Esophagus (tissue), 2 donors: ENCODE measurements at regions not wholly inside any gene's neighbourhood (a gene's known extent, or its start where the extent isn't known, plus 50 kb on each side); places are given as distances from the start of the nearest gene placed in this dataset.

ENCODE experiments used
- H3K27ac ChIP-seq, 2 donors: one replicate each; pipeline ENCODE4 v1.5.1; 2013; ENCODE audit warnings: low read depth in 2 of 2, mild to moderate bottlenecking in 2 of 2, inconsistent platforms in 1 of 2, low read length in 1 of 2, moderate library complexity in 1 of 2
- H3K27me3 ChIP-seq, 2 donors: one replicate each; pipeline ENCODE4 v1.6.1; 2013; ENCODE audit warnings: low read length in 2 of 2, control low read depth in 1 of 2, mild to moderate bottlenecking in 1 of 2; ENCODE audit not compliant: insufficient read depth in 2 of 2, control insufficient read depth in 1 of 2
- H3K36me3 ChIP-seq, 2 donors: one replicate each; pipeline ENCODE4 v1.6.1; 2013; ENCODE audit warnings: low read length in 1 of 2; ENCODE audit not compliant: control insufficient read depth in 2 of 2, insufficient read depth in 2 of 2
- H3K4me1 ChIP-seq, 2 donors: one replicate each; pipeline ENCODE4 v1.6.1; 2013; ENCODE audit warnings: low read length in 1 of 2; ENCODE audit not compliant: control insufficient read depth in 2 of 2, insufficient read depth in 2 of 2
- H3K4me3 ChIP-seq, 2 donors: one replicate each; pipeline ENCODE4 v1.5.1; 2013; ENCODE audit warnings: low read length in 2 of 2, mild to moderate bottlenecking in 2 of 2, low read depth in 1 of 2, moderate library complexity in 1 of 2
- H3K9me3 ChIP-seq, 2 donors: one replicate each; pipeline ENCODE4 v1.6.1; 2013; ENCODE audit warnings: mild to moderate bottlenecking in 2 of 2, low read depth in 1 of 2, low read length in 1 of 2, moderate library complexity in 1 of 2; ENCODE audit not compliant: control insufficient read depth in 2 of 2, insufficient read depth in 1 of 2
- WGBS, 2 donors: extraction: QIAGEN DNeasy Blood & Tissue Kit; methylation state at CpG; one replicate each; pipeline ENCODE4 v1.1.7; 2013; 5-methylcytosine and 5-hydroxymethylcytosine counted together
- donor health status: healthy with polysubstance abuse.
- donor health status: Bipolar disorder and iron deficiency.

GRCh38 chr1:63230722-63231121 lies 91.6 kb upstream of the FOXD3 start:
- WGBS, 2 donors = 88 to 89% methylated on average over 3 of the region's 3 CpGs
- Histone ChIP-seq H3K27me3 (no peaks in the 10 kb centered on the region), H3K4me1 (no peaks in the 10 kb centered on the region), H3K9me3 (no peaks in the 10 kb centered on the region), H3K4me3 (no peak overlapping the region), H3K36me3 (no peaks in the 10 kb centered on the region), H3K27ac (no peak overlapping the region)

- H3K9me3 ChIP-seq = no peaks in the 10 kb centered on the region
- no peak overlapping the region for H3K27ac ChIP-seq
- H3K4me3 ChIP-seq = no peak overlapping the region
- no peaks in the 10 kb centered on the region for H3K4me1 ChIP-seq
- H3K27me3 ChIP-seq = no peaks in the 10 kb centered on the region
- H3K36me3 ChIP-seq = no peaks in the 10 kb centered on the region
- 69 to 73% methylated on average over 1 of the region's 1 CpG for WGBS, 2 donors
These were observed 83.6 kb upstream of the FOXD3 start for GRCh38 chr1:63238721-63239120.

GRCh38 chr1:63245186-63245585 lies 77.2 kb upstream of the FOXD3 start:
- Histone ChIP-seq H3K36me3 (no peaks in the 10 kb centered on the region), H3K27me3 (no peaks in the 10 kb centered on the region), H3K4me1 (no peaks in the 10 kb centered on the region), H3K9me3 (no peaks in the 10 kb centered on the region), H3K4me3 (no peak overlapping the region), H3K27ac (no peak overlapping the region)
- 74% methylated on average over 3 of the region's 3 CpGs for WGBS, 2 donors

GRCh38 chr1:63248216-63248615 lies 74.2 kb upstream of the FOXD3 start:
- no peaks in the 10 kb centered on the region for H3K4me1 ChIP-seq
- WGBS, 2 donors = 69 to 76% methylated on average over 1 of the region's 1 CpG
- no peak overlapping the region for H3K27ac ChIP-seq
- no peaks in the 10 kb centered on the region for H3K9me3 ChIP-seq
- H3K27me3 ChIP-seq = no peaks in the 10 kb centered on the region
- H3K4me3 ChIP-seq = no peak overlapping the region
- H3K36me3 ChIP-seq = no peaks in the 10 kb centered on the region

GRCh38 chr1:63255153-63255552 lies 67.2 kb upstream of the FOXD3 start:
- Histone ChIP-seq H3K27me3 (no peaks in the 10 kb centered on the region), H3K36me3 (no peaks in the 10 kb centered on the region), H3K9me3 (no peaks in the 10 kb centered on the region), H3K27ac (no peak overlapping the region), H3K4me1 (no peaks in the 10 kb centered on the region), H3K4me3 (no peak overlapping the region)
- 94 to 95% methylated on average over 1 of the region's 1 CpG for WGBS, 2 donors

GRCh38 chr1:63261736-63262458 lies 60.5 kb upstream of the FOXD3 start:
- 50 to 57% methylated on average over 2 of the region's 2 CpGs for WGBS, 2 donors
- Histone ChIP-seq H3K4me1 (no peaks in the 10 kb centered on the region), H3K27me3 (no peaks in the 10 kb centered on the region)

GRCh38 chr1:63262459-63262770 lies 60.0 kb upstream of the FOXD3 start:
- Histone ChIP-seq H3K4me3 (no peak overlapping the region), H3K27me3 (no peaks in the 10 kb centered on the region), H3K9me3 (no peaks in the 10 kb centered on the region), H3K27ac (no peak overlapping the region), H3K36me3 (no peaks in the 10 kb centered on the region), H3K4me1 (no peaks in the 10 kb centered on the region)
- WGBS, 2 donors = 89 to 93% methylated on average over 3 of the region's 3 CpGs

More at GRCh38 chr1:63261736-63262458, 60.5 kb upstream of the FOXD3 start:
- Histone ChIP-seq H3K27ac (no peak overlapping the region), H3K9me3 (no peaks in the 10 kb centered on the region), H3K4me3 (no peak overlapping the region), H3K36me3 (no peaks in the 10 kb centered on the region)

GRCh38 chr1:63264161-63264560 lies 58.2 kb upstream of the FOXD3 start:
- WGBS, 2 donors = 55 to 61% methylated on average over 2 of the region's 2 CpGs
- no peaks in the 10 kb centered on the region for H3K36me3 ChIP-seq
- no peaks in the 10 kb centered on the region for H3K9me3 ChIP-seq
- H3K27me3 ChIP-seq = no peaks in the 10 kb centered on the region
- no peak overlapping the region for H3K27ac ChIP-seq
- H3K4me1 ChIP-seq = no peaks in the 10 kb centered on the region
- H3K4me3 ChIP-seq = no peak overlapping the region

GRCh38 chr1:63266857-63267256 lies 55.5 kb upstream of the FOXD3 start:
- Histone ChIP-seq H3K27me3 (peaks cover 0 to 2% of the 10 kb centered on the region in 2 donors), H3K27ac (no peak overlapping the region), H3K36me3 (no peaks in the 10 kb centered on the region), H3K4me3 (no peak overlapping the region), H3K9me3 (no peaks in the 10 kb centered on the region), H3K4me1 (no peaks in the 10 kb centered on the region)
- WGBS, 2 donors = 81 to 86% methylated on average over 3 of the region's 3 CpGs

- no peak overlapping the region for H3K27ac ChIP-seq
- H3K4me3 ChIP-seq = no peak overlapping the region
- peaks cover 0 to 2% of the 10 kb centered on the region in 2 donors for H3K27me3 ChIP-seq
- H3K9me3 ChIP-seq = no peaks in the 10 kb centered on the region
- no peaks in the 10 kb centered on the region for H3K4me1 ChIP-seq
- H3K36me3 ChIP-seq = no peaks in the 10 kb centered on the region
- 67 to 78% methylated on average over 2 of the region's 2 CpGs for WGBS, 2 donors
These were observed 53.5 kb upstream of the FOXD3 start for GRCh38 chr1:63268876-63269275.
